ENCODE measurements at regions not wholly inside any gene's neighbourhood (a gene's known extent, or its start where the extent isn't known, plus 50 kb on each side); places are given as distances from the start of the nearest gene placed in this dataset.
A peak's percentile ranks its signal among the peaks of the same experiment; 100 is the strongest.

GRCh38 chr10:2978111-2978510 lies 89.2 kb upstream of the PFKP start:
- ATAC-seq (peak; percentile 51; the same call in 1 of the 2 replicates), DNase-seq (peak; percentile 59)
- no peaks in the 10 kb centered on the region for H3K9me2 ChIP-seq (replicated peaks; ENCODE audit: low read length)
- H2AFZ ChIP-seq (ENCODE audit: low read length), result 0 out of 2 replicates have a peak overlapping the region, but pooled peaks have one; percentile 42
- ChIA-PET CTCF (no interaction called here), POLR2A (ENCODE audit: unreplicated experiment) (no interaction called here)
- no peaks in the 10 kb centered on the region for H3K79me2 ChIP-seq (ENCODE audit: low read length)
- no peak overlapping the region for H3K4me2 ChIP-seq (ENCODE audit: low read length)
- intact Hi-C loops (cut with micrococcal nuclease), result loop anchor here (1.0 to 10.0 kb wide), 3 partner anchors 39 to 64 kb away; no protein-coding TSS in a partner anchor
- peak; percentile 60 for TF ChIP-seq CTCF (conservative IDR thresholded peaks at IDR 0.05; ENCODE audit: low read depth, low read length)
- TF ChIP-seq EZH2 (IDR thresholded peaks at IDR 0.05; ENCODE audit: low read length, unreplicated experiment), result no peak
- no peaks in the 10 kb centered on the region for H3K27me3 ChIP-seq (ENCODE audit: low read length)
- BruUV-seq (replicated peaks), result no TSS peak
- H4K20me1 ChIP-seq (ENCODE audit: low read length), result no peaks in the 10 kb centered on the region
- H3F3A ChIP-seq (ENCODE audit: low read length, unreplicated experiment), result no peaks in the 10 kb centered on the region
- no peaks in the 10 kb centered on the region for H3K4me1 ChIP-seq (ENCODE audit: insufficient read depth, low read length)
- H3K4me3 ChIP-seq (ENCODE audit: low read length), result no peak overlapping the region
- no peak overlapping the region for H3K9ac ChIP-seq (ENCODE audit: low read length)
- H3K27ac ChIP-seq (ENCODE audit: low read length), result no peak overlapping the region
- H3K9me3 ChIP-seq (ENCODE audit: low read length), result no peaks in the 10 kb centered on the region
- H3K36me3 ChIP-seq (ENCODE audit: low read depth, low read length), result no peaks in the 10 kb centered on the region

GRCh38 chr10:2974503-2975207 lies 92.7 kb upstream of the PFKP start:
- no peaks in the 10 kb centered on the region for H3K27me3 ChIP-seq (ENCODE audit: low read length)
- CTCF ChIA-PET, result interaction anchor here (0.6 kb wide), 1 partner anchor 68 kb away, joined by 3 read pairs; no protein-coding TSS in a partner anchor
- no peak overlapping the region for H3K9ac ChIP-seq (ENCODE audit: low read length)
- no TSS peak for BruUV-seq (replicated peaks)
- H3F3A ChIP-seq (ENCODE audit: low read length, unreplicated experiment), result no peaks in the 10 kb centered on the region
- H3K9me2 ChIP-seq (replicated peaks; ENCODE audit: low read length), result no peaks in the 10 kb centered on the region
- no peaks in the 10 kb centered on the region for H3K9me3 ChIP-seq (ENCODE audit: low read length)
- H4K20me1 ChIP-seq (ENCODE audit: low read length), result no peaks in the 10 kb centered on the region
- H3K4me3 ChIP-seq (ENCODE audit: low read length), result no peak overlapping the region
- no peak for DNase-seq
- ATAC-seq, result no peak
- no peaks in the 10 kb centered on the region for H3K79me2 ChIP-seq (ENCODE audit: low read length)
- no peaks in the 10 kb centered on the region for H3K36me3 ChIP-seq (ENCODE audit: low read depth, low read length)
- no peak overlapping the region for H2AFZ ChIP-seq (ENCODE audit: low read length)
- TF ChIP-seq EZH2phosphoT487 (IDR thresholded peaks at IDR 0.05; ENCODE audit: borderline replicate concordance, low read length) (no peak), CTCF (conservative IDR thresholded peaks at IDR 0.05; ENCODE audit: low read depth, low read length) (no peak), EZH2 (IDR thresholded peaks at IDR 0.05; ENCODE audit: low read length, unreplicated experiment) (no peak)
- POLR2A ChIA-PET (ENCODE audit: unreplicated experiment), result no interaction called here
- intact Hi-C loops (cut with micrococcal nuclease), result loop anchor here (5.0 to 10.0 kb wide), 2 partner anchors 50 to 68 kb away; no protein-coding TSS in a partner anchor
- H3K4me2 ChIP-seq (ENCODE audit: low read length), result no peak overlapping the region
- H3K27ac ChIP-seq (ENCODE audit: low read length), result no peak overlapping the region
- H3K4me1 ChIP-seq (ENCODE audit: insufficient read depth, low read length), result no peaks in the 10 kb centered on the region

- Histone ChIP-seq H2AFZ (ENCODE audit: low read length) (no peak overlapping the region), H3K4me3 (ENCODE audit: low read length) (no peak overlapping the region), H3K9me3 (ENCODE audit: low read length) (no peaks in the 10 kb centered on the region), H3K4me2 (ENCODE audit: low read length) (no peak overlapping the region), H3K9ac (ENCODE audit: low read length) (no peak overlapping the region), H3K4me1 (ENCODE audit: insufficient read depth, low read length) (no peaks in the 10 kb centered on the region), H3K27ac (ENCODE audit: low read length) (no peak overlapping the region), H3K27me3 (ENCODE audit: low read length) (no peaks in the 10 kb centered on the region), H3K79me2 (ENCODE audit: low read length) (no peaks in the 10 kb centered on the region), H3F3A (ENCODE audit: low read length, unreplicated experiment) (no peaks in the 10 kb centered on the region), H3K36me3 (ENCODE audit: low read depth, low read length) (no peaks in the 10 kb centered on the region), H3K9me2 (replicated peaks; ENCODE audit: low read length) (no peaks in the 10 kb centered on the region), H4K20me1 (ENCODE audit: low read length) (no peaks in the 10 kb centered on the region)
- POLR2A ChIA-PET (ENCODE audit: unreplicated experiment), result interaction anchor here (0.6 kb wide), 1 partner anchor 803 kb away, joined by 3 read pairs; no protein-coding TSS in a partner anchor
- ATAC-seq (no peak), DNase-seq (no peak)
- CTCF ChIA-PET, result interaction anchor here (0.6 kb wide), 1 partner anchor 69 kb away, joined by 3 read pairs; no protein-coding TSS in a partner anchor
- no peak for TF ChIP-seq EZH2phosphoT487 (IDR thresholded peaks at IDR 0.05; ENCODE audit: borderline replicate concordance, low read length)
- no peak for TF ChIP-seq EZH2 (IDR thresholded peaks at IDR 0.05; ENCODE audit: low read length, unreplicated experiment)
- TF ChIP-seq CTCF (conservative IDR thresholded peaks at IDR 0.05; ENCODE audit: low read depth, low read length), result no peak
- intact Hi-C loops (cut with micrococcal nuclease), result loop anchor here (10.0 kb wide), 1 partner anchor 49 kb away; no protein-coding TSS in a partner anchor
- BruUV-seq (replicated peaks), result no TSS peak
These were observed 93.3 kb upstream of the PFKP start for GRCh38 chr10:2974083-2974482.

Measured in PC-3 (cell line).